CD4-positive, alpha-beta T cell (primary cell): ENCODE measurements at regions not wholly inside any gene's neighbourhood (a gene's known extent, or its start where the extent isn't known, plus 50 kb on each side); places are given as distances from the start of the nearest gene placed in this dataset.

ENCODE experiments used
- ATAC-seq: fragments of 200-7000 bp; cut with Tn5 transposase; one replicate; pipeline ENCODE4 v1.10.0; 2022; ENCODE audit warnings: mild to moderate bottlenecking; ENCODE audit not compliant: poor library complexity
- CTCF ChIA-PET: fragments of 350-600 bp; sonication (Branson Sonifier 250); formaldehyde crosslinking; loops from one replicate; lab custom pipeline; 2021; ENCODE audit warnings: antibody characterized with exemption, inconsistent platforms; lab: Charles Lee
- POLR2A ChIA-PET: fragments of 350-600 bp; sonication (Branson Sonifier 250); formaldehyde crosslinking; loops from one replicate; lab custom pipeline; 2021; ENCODE audit warnings: antibody characterized with exemption, inconsistent platforms; lab: Charles Lee
- DNase-seq, 14 experiments: peaks; one replicate each; pipeline ENCODE4 v3.0.0-alpha.2; 2013 to 2020; ENCODE audit warnings: mixed read lengths in 2 of 14
- H3K27ac ChIP-seq, 2 donors: one replicate each; pipeline versions ENCODE4 v1.5.1 to v1.7.0; 2013; ENCODE audit warnings: low read length in 2 of 2, low read depth in 1 of 2, mild to moderate bottlenecking in 1 of 2
- H3K27me3 ChIP-seq, 2 experiments: 1 replicate in 1 of 2; 2 replicates in 1 of 2; pipeline versions ENCODE4 v1.6.1 to v1.7.0; 2013; ENCODE audit warnings: low read length in 2 of 2, control low read depth in 1 of 2, mild to moderate bottlenecking in 1 of 2, moderate library complexity in 1 of 2; ENCODE audit not compliant: insufficient read depth in 2 of 2, control insufficient read depth in 1 of 2
- H3K36me3 ChIP-seq: one replicate; pipeline ENCODE4 v1.6.1; 2013; ENCODE audit warnings: low read length, control low read depth; ENCODE audit not compliant: insufficient read depth
- H3K4me1 ChIP-seq: one replicate; pipeline ENCODE4 v1.6.1; 2013; ENCODE audit warnings: low read length, control low read depth; ENCODE audit not compliant: insufficient read depth
- H3K4me3 ChIP-seq: one replicate; pipeline ENCODE4 v1.5.1; 2013; ENCODE audit warnings: mild to moderate bottlenecking, low read length, moderate library complexity
- H3K9me3 ChIP-seq, 2 experiments: 1 replicate in 1 of 2; 2 replicates in 1 of 2; pipeline versions ENCODE4 v1.6.1 to v1.7.0; 2013; ENCODE audit warnings: low read length in 2 of 2, mild to moderate bottlenecking in 2 of 2, control low read depth in 1 of 2, moderate library complexity in 1 of 2; ENCODE audit not compliant: control insufficient read depth in 1 of 2, insufficient read depth in 1 of 2
- H3K27ac Mint-ChIP-seq: one replicate; pipeline ENCODE4 v1.8.0; 2020; ENCODE audit warnings: mixed read lengths
- H3K27me3 Mint-ChIP-seq: one replicate; pipeline ENCODE4 v1.8.0; 2021; ENCODE audit warnings: mixed read lengths
- H3K36me3 Mint-ChIP-seq: one replicate; pipeline ENCODE4 v1.8.0; 2021; ENCODE audit warnings: low read depth, mixed read lengths
- H3K4me1 Mint-ChIP-seq: one replicate; pipeline ENCODE4 v1.8.0; 2021; ENCODE audit warnings: low read depth, mixed read lengths
- H3K4me3 Mint-ChIP-seq: one replicate; pipeline ENCODE4 v1.8.0; 2020; ENCODE audit warnings: mild to moderate bottlenecking, mixed read lengths
- H3K9me3 Mint-ChIP-seq: one replicate; pipeline ENCODE4 v1.8.0; 2020; ENCODE audit warnings: mixed read lengths
- intact Hi-C, 2 experiments: fragments of 100-400 bp; cut with DNase I in 1 of 2; cut with micrococcal nuclease in 1 of 2; formaldehyde crosslinking; loops; one replicate each; pipeline versions ENCODE4 v1.15.1 to v1.9.0; 2023 to 2025; cut with DNase I, micrococcal nuclease
- TF ChIP-seq, protein P1 (sequence below): fragments of 200-600 bp; IDR thresholded peaks from one replicate; pipeline ENCODE4 v1.8.0; 2022; ENCODE audit warnings: antibody characterized with exemption, mild to moderate bottlenecking

DNA sequence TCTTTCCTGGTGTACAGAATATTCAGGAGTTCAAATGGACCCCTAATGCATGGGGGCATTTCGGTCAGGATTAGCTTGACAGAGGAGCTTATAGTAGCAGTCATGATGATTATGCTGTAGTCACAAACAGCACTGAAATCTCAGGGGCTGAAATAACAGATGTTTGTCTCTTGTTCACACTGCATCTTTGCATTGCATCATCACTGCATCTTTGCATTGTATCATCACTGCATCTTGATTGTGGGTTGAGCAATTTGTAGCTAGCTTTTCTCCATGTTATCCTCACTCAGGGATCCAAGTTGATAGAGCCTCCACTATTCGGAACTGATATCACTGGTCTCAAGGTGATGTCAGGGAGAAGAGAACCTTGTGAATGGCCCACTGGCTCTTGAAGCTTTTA is 160.9 kb downstream of the GATB start:
- intact Hi-C loops: loop anchor here in 1 of 2 experiments (5.0 kb wide), 1 partner anchor 238 kb away; no protein-coding TSS in a partner anchor
- H3K27ac Mint-ChIP-seq: no peak overlapping the region
- no peak overlapping the region for H3K27ac ChIP-seq
- no peaks in the 10 kb centered on the region for H3K4me1 ChIP-seq
- no peaks in the 10 kb centered on the region for H3K9me3 Mint-ChIP-seq
- no peaks in the 10 kb centered on the region for H3K4me1 Mint-ChIP-seq
- H3K4me3 ChIP-seq: no peak overlapping the region
- POLR2A ChIA-PET: no interaction called here
- H3K27me3 Mint-ChIP-seq: no peaks in the 10 kb centered on the region
- TF ChIP-seq, protein P1, sequence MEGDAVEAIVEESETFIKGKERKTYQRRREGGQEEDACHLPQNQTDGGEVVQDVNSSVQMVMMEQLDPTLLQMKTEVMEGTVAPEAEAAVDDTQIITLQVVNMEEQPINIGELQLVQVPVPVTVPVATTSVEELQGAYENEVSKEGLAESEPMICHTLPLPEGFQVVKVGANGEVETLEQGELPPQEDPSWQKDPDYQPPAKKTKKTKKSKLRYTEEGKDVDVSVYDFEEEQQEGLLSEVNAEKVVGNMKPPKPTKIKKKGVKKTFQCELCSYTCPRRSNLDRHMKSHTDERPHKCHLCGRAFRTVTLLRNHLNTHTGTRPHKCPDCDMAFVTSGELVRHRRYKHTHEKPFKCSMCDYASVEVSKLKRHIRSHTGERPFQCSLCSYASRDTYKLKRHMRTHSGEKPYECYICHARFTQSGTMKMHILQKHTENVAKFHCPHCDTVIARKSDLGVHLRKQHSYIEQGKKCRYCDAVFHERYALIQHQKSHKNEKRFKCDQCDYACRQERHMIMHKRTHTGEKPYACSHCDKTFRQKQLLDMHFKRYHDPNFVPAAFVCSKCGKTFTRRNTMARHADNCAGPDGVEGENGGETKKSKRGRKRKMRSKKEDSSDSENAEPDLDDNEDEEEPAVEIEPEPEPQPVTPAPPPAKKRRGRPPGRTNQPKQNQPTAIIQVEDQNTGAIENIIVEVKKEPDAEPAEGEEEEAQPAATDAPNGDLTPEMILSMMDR: no peak
- H3K4me3 Mint-ChIP-seq: no peak overlapping the region
- no peaks in the 10 kb centered on the region for H3K36me3 Mint-ChIP-seq
- H3K36me3 ChIP-seq: no peaks in the 10 kb centered on the region
- peaks cover 0 to 5% of the 10 kb centered on the region in 2 experiments for H3K9me3 ChIP-seq
- DNase-seq: no peak
- CTCF ChIA-PET: no interaction called here
- H3K27me3 ChIP-seq: no peaks in the 10 kb centered on the region
- ATAC-seq: no peak

DNA sequence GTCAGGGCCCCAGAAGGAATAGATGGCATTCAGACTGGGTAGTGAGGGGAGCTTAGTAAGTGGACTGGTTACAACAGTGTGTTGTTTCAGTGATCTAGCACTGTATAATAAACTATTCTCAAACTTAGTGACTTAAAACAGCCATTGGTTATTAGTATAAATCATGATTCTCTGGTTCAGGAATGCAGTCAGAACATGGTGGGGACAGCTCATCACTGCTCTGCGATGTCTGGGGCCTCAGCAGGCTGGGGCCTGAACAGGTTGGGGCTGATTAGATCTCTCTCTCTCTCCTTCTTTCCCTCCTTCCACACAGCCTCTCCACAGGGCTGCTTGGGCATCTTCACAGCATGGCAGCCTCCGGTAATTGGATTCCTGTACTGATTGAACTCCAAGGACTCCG is 160.4 kb downstream of the GATB start:
- no peaks in the 10 kb centered on the region for H3K36me3 Mint-ChIP-seq
- Histone ChIP-seq H3K4me3 (no peak overlapping the region), H3K4me1 (no peaks in the 10 kb centered on the region), H3K27me3 (no peaks in the 10 kb centered on the region), H3K9me3 (peaks cover 0 to 5% of the 10 kb centered on the region in 2 experiments), H3K27ac (no peak overlapping the region), H3K36me3 (no peaks in the 10 kb centered on the region)
- ChIA-PET CTCF (no interaction called here), POLR2A (no interaction called here)
- TF ChIP-seq, protein P1: no peak
- no peak overlapping the region for H3K27ac Mint-ChIP-seq
- DNase-seq (no peak), ATAC-seq (no peak)
- H3K27me3 Mint-ChIP-seq: no peaks in the 10 kb centered on the region
- H3K4me3 Mint-ChIP-seq: no peak overlapping the region
- no peaks in the 10 kb centered on the region for H3K9me3 Mint-ChIP-seq
- intact Hi-C loops: loop anchor here in 1 of 2 experiments (5.0 kb wide), 1 partner anchor 238 kb away; no protein-coding TSS in a partner anchor
- H3K4me1 Mint-ChIP-seq: no peaks in the 10 kb centered on the region

DNA sequence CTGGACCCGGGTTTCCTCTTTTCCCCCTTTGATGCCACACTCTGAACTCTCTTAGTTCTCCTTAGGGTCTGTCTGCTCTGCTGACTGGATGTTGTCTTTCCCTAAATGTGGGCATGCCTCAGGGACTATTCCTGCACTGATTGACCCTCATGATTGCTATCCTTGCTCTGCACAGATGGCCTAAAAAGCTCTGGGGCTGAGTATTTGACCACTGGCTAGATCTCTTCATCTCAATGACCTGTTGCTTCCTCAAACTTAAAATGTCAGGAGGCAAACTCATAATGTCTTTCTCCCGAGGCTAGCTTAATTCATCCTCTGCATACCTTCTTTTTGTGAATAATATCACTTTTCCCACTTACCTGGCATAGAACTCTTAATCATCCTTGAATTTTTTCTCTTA is 157.4 kb downstream of the GATB start:
- ATAC-seq (no peak), DNase-seq (no peak)
- Histone ChIP-seq H3K27me3 (no peaks in the 10 kb centered on the region), H3K27ac (no peak overlapping the region), H3K36me3 (no peaks in the 10 kb centered on the region), H3K4me3 (no peak overlapping the region), H3K9me3 (no peaks in the 10 kb centered on the region), H3K4me1 (no peaks in the 10 kb centered on the region)
- intact Hi-C loops: loop anchor here in 1 of 2 experiments (5.0 kb wide), 1 partner anchor 241 kb away; no protein-coding TSS in a partner anchor
- Mint-ChIP-seq H3K27ac (no peak overlapping the region), H3K4me3 (no peak overlapping the region), H3K27me3 (no peaks in the 10 kb centered on the region), H3K4me1 (no peaks in the 10 kb centered on the region), H3K9me3 (no peaks in the 10 kb centered on the region), H3K36me3 (no peaks in the 10 kb centered on the region)
- POLR2A ChIA-PET: no interaction called here
- CTCF ChIA-PET: no interaction called here
- TF ChIP-seq, protein P1: no peak
